Mesendoderm (in vitro differentiated cells): ENCODE measurements at regions not wholly inside any gene's neighbourhood (a gene's known extent, or its start where the extent isn't known, plus 50 kb on each side); places are given as distances from the start of the nearest gene placed in this dataset.
"Not testable (repeated sequence)": the region's sequence is repeated elsewhere in the genome, so short reads cannot be mapped to it uniquely, and the experiment has no call there.

ENCODE experiments used
- DNase-seq: peaks from one replicate; pipeline ENCODE4 v3.0.0; 2013
- H2AK5ac ChIP-seq: 2 replicates; pipeline ENCODE4 v1.6.1; 2013; ENCODE audit warnings: low read length, inconsistent platforms
- H2BK120ac ChIP-seq: 2 replicates; pipeline ENCODE4 v1.6.1; 2013; ENCODE audit warnings: low read depth, mild to moderate bottlenecking, low read length, moderate library complexity, mixed read lengths
- H2BK15ac ChIP-seq: replicated peaks from 2 replicates; pipeline ENCODE4 v1.6.1; 2013; ENCODE audit warnings: low read depth, mild to moderate bottlenecking, moderate library complexity
- H2BK5ac ChIP-seq: 2 replicates; pipeline ENCODE4 v1.6.1; 2013; ENCODE audit warnings: low read length, inconsistent platforms
- H3K18ac ChIP-seq: 2 replicates; pipeline ENCODE4 v1.6.1; 2013; ENCODE audit warnings: mild to moderate bottlenecking, low read length, mixed read lengths
- H3K23ac ChIP-seq: one replicate; pipeline ENCODE4 v1.6.1; 2013; ENCODE audit warnings: low read length
- H3K27ac ChIP-seq: 2 replicates; pipeline ENCODE4 v1.5.1; 2013; ENCODE audit warnings: low read depth, mild to moderate bottlenecking, inconsistent platforms, low read length, moderate library complexity
- H3K27me3 ChIP-seq: 2 replicates; pipeline ENCODE4 v1.6.1; 2013; ENCODE audit warnings: low read length, control low read depth, mild to moderate bottlenecking, inconsistent platforms; ENCODE audit not compliant: insufficient read depth, poor library complexity
- H3K36me3 ChIP-seq: 2 replicates; pipeline ENCODE4 v1.6.1; 2013; ENCODE audit warnings: low read length, inconsistent platforms; ENCODE audit not compliant: control insufficient read depth, insufficient read depth
- H3K4ac ChIP-seq: one replicate; pipeline ENCODE4 v1.6.1; 2013; ENCODE audit warnings: low read depth, mild to moderate bottlenecking, low read length, moderate library complexity
- H3K4me1 ChIP-seq: 2 replicates; pipeline ENCODE4 v1.6.1; 2013; ENCODE audit warnings: low read depth, low read length, inconsistent platforms; ENCODE audit not compliant: control insufficient read depth
- H3K4me2 ChIP-seq: 2 replicates; pipeline ENCODE4 v1.6.1; 2013; ENCODE audit warnings: low read length
- H3K4me3 ChIP-seq: 2 replicates; pipeline ENCODE4 v1.5.1; 2013; ENCODE audit warnings: mild to moderate bottlenecking, low read length
- H3K56ac ChIP-seq: one replicate; pipeline ENCODE4 v1.6.1; 2013; ENCODE audit warnings: low read length
- H3K79me1 ChIP-seq: 2 replicates; pipeline ENCODE4 v1.6.1; 2013; ENCODE audit warnings: low read length, inconsistent platforms
- H3K79me2 ChIP-seq: 2 replicates; pipeline ENCODE4 v1.6.1; 2013; ENCODE audit warnings: mild to moderate bottlenecking, low read length; ENCODE audit not compliant: control insufficient read depth, insufficient read depth
- H3K9ac ChIP-seq: 2 replicates; pipeline ENCODE4 v1.6.1; 2013; ENCODE audit warnings: low read length, inconsistent platforms
- H4K5ac ChIP-seq: one replicate; pipeline ENCODE4 v1.6.1; 2013; ENCODE audit warnings: low read length
- H4K8ac ChIP-seq: one replicate; pipeline ENCODE4 v1.6.1; 2013; ENCODE audit warnings: low read depth, mild to moderate bottlenecking, control low read depth, low read length, moderate library complexity
- WGBS: extraction: QIAGEN DNeasy Blood & Tissue Kit; methylation state at CpG from one replicate; pipeline ENCODE4 v1.1.7; 2013; ENCODE audit warnings: low lambda C conversion rate, missing lambda C conversion rate; ENCODE audit not compliant: insufficient coverage; ENCODE audit errors: extremely low coverage; 5-methylcytosine and 5-hydroxymethylcytosine counted together

- WGBS: no CpG with 5 or more reads among the region's 4 CpGs
- Histone ChIP-seq H3K9ac (no peak overlapping the region), H3K27me3 (no peaks in the 10 kb centered on the region), H4K8ac (no peak overlapping the region), H3K4me3 (no peak overlapping the region), H4K5ac (no peak overlapping the region), H2BK120ac (no peak overlapping the region), H3K18ac (no peak overlapping the region), H3K79me2 (no peaks in the 10 kb centered on the region), H3K56ac (no peak overlapping the region), H3K4me1 (no peaks in the 10 kb centered on the region), H2BK5ac (no peak overlapping the region), H3K23ac (no peak overlapping the region), H3K4ac (no peak overlapping the region), H3K27ac (no peak overlapping the region), H3K36me3 (no peaks in the 10 kb centered on the region), H2BK15ac (no peak overlapping the region), H3K79me1 (no peaks in the 10 kb centered on the region), H3K4me2 (no peak overlapping the region), H2AK5ac (no peak overlapping the region)
- no peak for DNase-seq
These were observed 197.8 kb downstream of the MATN1 start for GRCh38 chr1:30525631-30525970.

- no peaks in the 10 kb centered on the region for H3K4me1 ChIP-seq
- no peaks in the 10 kb centered on the region for H3K79me2 ChIP-seq
- H3K18ac ChIP-seq: no peak overlapping the region
- H3K36me3 ChIP-seq: no peaks in the 10 kb centered on the region
- no peak overlapping the region for H3K23ac ChIP-seq
- H3K4me3 ChIP-seq: no peak overlapping the region
- no peak overlapping the region for H2BK5ac ChIP-seq
- H3K9ac ChIP-seq: no peak overlapping the region
- no peaks in the 10 kb centered on the region for H3K27me3 ChIP-seq
- H3K27ac ChIP-seq: no peak overlapping the region
- H3K4me2 ChIP-seq: no peak overlapping the region
- no peak overlapping the region for H3K4ac ChIP-seq
- no peak overlapping the region for H2BK120ac ChIP-seq
- no peak for DNase-seq
- no peak overlapping the region for H2AK5ac ChIP-seq
- H3K56ac ChIP-seq: no peak overlapping the region
- H3K79me1 ChIP-seq: no peaks in the 10 kb centered on the region
- WGBS: no CpG with 5 or more reads among the region's 11 CpGs
- H2BK15ac ChIP-seq: no peak overlapping the region
- no peak overlapping the region for H4K5ac ChIP-seq
- H4K8ac ChIP-seq: no peak overlapping the region
These were observed 198.4 kb downstream of the MATN1 start for GRCh38 chr1:30524840-30525617.

- H3K27me3 ChIP-seq, DNase-seq, H3K4ac ChIP-seq, H2BK5ac ChIP-seq, H3K4me2 ChIP-seq, H3K27ac ChIP-seq, H3K9ac ChIP-seq, H4K8ac ChIP-seq, H3K4me3 ChIP-seq, H2BK120ac ChIP-seq, H3K56ac ChIP-seq, H3K23ac ChIP-seq, H3K79me2 ChIP-seq, H3K4me1 ChIP-seq, H3K79me1 ChIP-seq, H4K5ac ChIP-seq, H3K36me3 ChIP-seq, H2BK15ac ChIP-seq, H2AK5ac ChIP-seq, H3K18ac ChIP-seq: not testable (repeated sequence)
- WGBS: no CpG with 5 or more reads among the region's 8 CpGs
These were observed 199.3 kb downstream of the MATN1 start for GRCh38 chr1:30524025-30524555.

GRCh38 chr1:30523055-30524020 is 200.0 kb downstream of the MATN1 start:
- Histone ChIP-seq H4K5ac (no peak overlapping the region), H3K27ac (no peak overlapping the region), H3K18ac (no peak overlapping the region), H2BK120ac (no peak overlapping the region), H2BK15ac (no peak overlapping the region), H3K9ac (no peak overlapping the region), H4K8ac (no peak overlapping the region), H3K4me1 (no peaks in the 10 kb centered on the region), H3K36me3 (no peaks in the 10 kb centered on the region), H3K79me1 (no peaks in the 10 kb centered on the region), H2BK5ac (no peak overlapping the region), H3K27me3 (no peaks in the 10 kb centered on the region), H2AK5ac (no peak overlapping the region), H3K79me2 (no peaks in the 10 kb centered on the region), H3K4me2 (no peak overlapping the region), H3K4me3 (no peak overlapping the region), H3K56ac (no peak overlapping the region), H3K4ac (no peak overlapping the region), H3K23ac (no peak overlapping the region)
- DNase-seq: no peak
- WGBS: no CpG with 5 or more reads among the region's 5 CpGs

- Histone ChIP-seq H3K27ac (no peak overlapping the region), H3K4me1 (no peaks in the 10 kb centered on the region), H3K4ac (no peak overlapping the region), H3K4me2 (no peak overlapping the region), H3K4me3 (no peak overlapping the region), H4K8ac (no peak overlapping the region), H3K9ac (no peak overlapping the region), H3K79me1 (no peaks in the 10 kb centered on the region), H3K56ac (no peak overlapping the region), H4K5ac (no peak overlapping the region), H2BK120ac (no peak overlapping the region), H2AK5ac (no peak overlapping the region), H3K18ac (no peak overlapping the region), H3K79me2 (no peaks in the 10 kb centered on the region), H2BK15ac (no peak overlapping the region), H3K27me3 (no peaks in the 10 kb centered on the region), H2BK5ac (no peak overlapping the region), H3K23ac (no peak overlapping the region), H3K36me3 (no peaks in the 10 kb centered on the region)
- no peak for DNase-seq
- no CpG with 5 or more reads among the region's 17 CpGs for WGBS
These were observed 201.1 kb downstream of the MATN1 start for GRCh38 chr1:30522031-30523004.
